HG03575 (cell line): ENCODE measurements at regions not wholly inside any gene's neighbourhood (a gene's known extent, or its start where the extent isn't known, plus 50 kb on each side); places are given as distances from the start of the nearest gene placed in this dataset.

ENCODE experiments used
- ATAC-seq: cut with Tn5 transposase; IDR thresholded peaks from one replicate; pipeline ENCODE4 v1.9.1; 2021; ENCODE audit not compliant: unreplicated experiment, insufficient number of reproducible peaks, low FRiP score; ENCODE audit errors: extremely low read depth

DNA sequence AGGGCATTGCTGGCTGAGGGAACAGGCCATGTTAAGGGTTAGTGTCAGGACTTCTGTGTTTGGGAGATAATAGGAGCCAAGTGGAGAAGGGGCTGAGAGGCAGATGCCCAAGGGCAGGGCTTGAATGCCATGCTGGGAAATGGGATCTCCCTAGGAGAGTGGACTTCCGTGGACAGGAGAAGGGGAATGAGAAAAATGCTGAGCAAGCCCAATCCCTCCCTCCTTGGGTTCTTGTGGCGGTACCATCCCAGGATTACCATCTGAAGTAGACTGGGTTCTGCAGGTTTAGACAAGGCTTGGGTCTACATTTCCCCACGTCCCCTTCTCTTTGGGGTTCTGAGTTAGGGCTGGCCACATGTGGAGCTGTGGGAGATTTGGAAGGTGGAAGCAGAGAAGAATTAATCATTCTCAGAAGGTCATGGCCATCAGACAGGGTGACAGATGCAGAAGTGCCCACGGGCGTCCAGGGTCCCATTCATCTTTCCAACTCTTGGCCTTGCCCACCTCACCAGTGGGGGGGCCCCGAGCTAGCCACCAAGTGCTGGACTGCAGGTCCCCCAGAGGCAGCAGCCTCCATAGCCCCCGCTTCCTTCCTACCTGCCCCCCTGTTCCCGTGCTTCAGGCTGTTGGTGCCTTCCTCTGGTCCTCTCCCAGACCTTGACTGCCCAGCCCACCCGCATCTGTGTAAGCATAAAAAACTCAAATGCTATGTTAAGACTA lies 354.8 kb downstream of the RPS24 start:
- ATAC-seq = no peak

- ATAC-seq = no peak
Measured at GRCh38 chr10:78389419-78389818, 355.8 kb downstream of the RPS24 start.

DNA sequence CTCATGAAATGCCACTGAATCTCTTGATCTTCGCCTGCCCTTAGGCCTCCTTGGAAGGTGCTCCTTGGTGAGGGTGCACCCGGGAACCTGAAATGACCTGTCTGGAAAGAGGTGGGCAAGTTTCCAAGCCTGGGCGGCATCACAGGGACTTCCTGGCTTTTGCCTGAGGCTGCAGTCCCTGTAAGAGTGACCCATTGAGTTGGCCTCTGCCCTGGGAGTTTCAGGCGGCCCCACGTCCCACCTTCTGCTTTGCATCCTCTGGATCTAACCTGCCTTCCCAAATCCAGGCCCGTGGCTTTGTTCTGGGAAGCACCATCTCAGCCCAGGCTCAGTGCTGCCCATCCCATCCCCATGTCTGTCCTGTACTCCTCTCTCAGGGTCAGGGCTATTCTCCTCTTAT lies 356.4 kb downstream of the RPS24 start:
- ATAC-seq = no peak

DNA sequence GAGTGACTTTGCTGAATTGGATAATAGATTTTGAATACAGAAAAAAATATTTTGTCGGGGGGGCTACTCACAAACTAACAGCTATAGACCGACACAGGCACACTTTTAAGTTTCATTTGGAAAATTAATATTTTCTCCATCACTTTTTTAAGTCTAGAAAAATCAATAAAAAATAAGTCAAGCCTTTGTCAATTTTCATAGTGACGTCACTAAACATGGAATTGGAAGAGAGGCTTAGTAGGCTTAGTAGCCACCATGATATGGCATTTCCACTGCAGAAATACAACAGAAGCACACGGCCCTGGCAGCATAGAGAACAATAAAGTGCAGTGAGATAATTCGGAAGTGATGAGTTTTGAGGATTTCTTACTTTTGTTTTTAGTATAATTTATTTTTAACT lies 357.2 kb downstream of the RPS24 start:
- ATAC-seq = no peak

DNA sequence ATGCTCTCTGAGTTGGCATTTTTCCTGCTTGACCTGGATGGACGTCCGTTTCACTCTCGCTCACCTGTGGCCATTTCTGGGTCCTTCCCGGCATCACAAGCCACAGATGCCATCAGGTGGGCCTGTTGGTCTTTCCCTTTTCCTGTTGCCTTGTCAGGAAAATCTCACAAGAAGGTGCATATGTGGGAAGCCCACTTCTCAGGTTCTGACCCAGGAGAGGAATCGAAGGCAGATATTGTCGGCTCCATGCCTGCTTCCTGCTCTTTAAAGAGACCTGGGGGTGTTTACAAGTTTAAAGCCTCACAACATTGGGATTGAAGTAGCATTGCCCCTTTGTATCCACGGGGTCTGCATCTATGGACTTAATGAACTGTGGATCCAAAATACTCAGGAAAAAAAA lies 357.9 kb downstream of the RPS24 start:
- ATAC-seq = no peak

GRCh38 chr10:78392197-78392596 lies 358.5 kb downstream of the RPS24 start:
- no peak for ATAC-seq

DNA sequence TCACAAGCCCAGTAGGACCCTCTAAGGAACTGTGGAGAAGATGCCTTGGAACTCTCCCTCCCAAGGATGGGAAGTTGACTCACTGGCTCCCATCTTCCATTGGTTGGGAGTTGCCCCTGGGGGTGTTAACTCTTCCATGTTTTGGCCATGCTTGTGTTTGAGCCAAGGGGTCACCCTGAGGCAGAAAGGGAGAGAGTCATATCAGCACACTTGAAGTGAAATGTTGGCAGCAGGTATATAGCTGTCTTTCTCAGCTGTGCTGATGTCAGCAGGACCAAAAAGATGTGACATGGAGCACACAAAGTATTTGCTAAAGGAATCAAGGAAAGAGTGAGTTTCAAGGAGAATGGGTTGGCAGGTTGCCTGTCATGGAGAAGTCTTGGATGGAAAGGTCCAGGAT lies 359.4 kb downstream of the RPS24 start:
- ATAC-seq = no peak

DNA sequence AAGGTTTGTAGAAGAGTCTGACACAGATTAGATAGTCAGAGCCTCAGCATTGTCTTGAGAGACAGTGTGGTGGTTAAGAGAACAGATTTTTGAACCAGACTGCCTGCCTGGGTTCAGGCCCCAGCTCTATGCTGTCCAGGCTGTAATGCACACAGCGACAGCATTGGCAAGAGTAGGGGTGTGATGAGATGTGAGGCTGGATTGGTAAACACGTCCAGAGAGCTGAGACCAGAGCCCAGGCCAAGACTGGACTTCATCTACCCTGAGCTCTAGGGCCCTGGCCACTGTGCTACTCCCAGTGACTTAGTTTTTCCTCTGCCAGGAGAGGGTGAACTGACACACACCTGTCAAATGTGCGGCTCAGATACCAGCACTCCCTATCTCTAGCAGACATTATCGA lies 360.4 kb downstream of the RPS24 start:
- ATAC-seq = no peak

GRCh38 chr10:78395162-78395561 lies 361.5 kb downstream of the RPS24 start:
- ATAC-seq = no peak

DNA sequence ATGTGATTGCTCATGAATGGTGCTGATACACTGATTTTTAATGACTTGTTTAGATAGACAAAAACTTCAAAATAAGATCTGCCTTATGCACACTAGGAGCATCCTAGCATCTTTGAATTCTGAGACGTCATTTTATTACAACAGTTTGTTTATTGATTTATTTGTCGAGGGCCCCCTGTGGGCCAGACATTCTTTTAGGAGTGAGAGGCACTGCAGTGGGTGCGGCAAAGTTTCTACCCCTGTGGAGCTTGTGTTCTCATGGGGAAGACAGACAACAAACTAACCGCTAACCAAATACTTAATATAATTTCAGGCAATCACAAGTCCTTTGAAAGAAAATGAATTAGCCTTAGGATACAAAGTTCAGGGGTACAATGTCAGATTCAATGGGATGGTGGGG lies 363.1 kb downstream of the RPS24 start:
- no peak for ATAC-seq

GRCh38 chr10:78397786-78398185 lies 364.1 kb downstream of the RPS24 start:
- no peak for ATAC-seq

DNA sequence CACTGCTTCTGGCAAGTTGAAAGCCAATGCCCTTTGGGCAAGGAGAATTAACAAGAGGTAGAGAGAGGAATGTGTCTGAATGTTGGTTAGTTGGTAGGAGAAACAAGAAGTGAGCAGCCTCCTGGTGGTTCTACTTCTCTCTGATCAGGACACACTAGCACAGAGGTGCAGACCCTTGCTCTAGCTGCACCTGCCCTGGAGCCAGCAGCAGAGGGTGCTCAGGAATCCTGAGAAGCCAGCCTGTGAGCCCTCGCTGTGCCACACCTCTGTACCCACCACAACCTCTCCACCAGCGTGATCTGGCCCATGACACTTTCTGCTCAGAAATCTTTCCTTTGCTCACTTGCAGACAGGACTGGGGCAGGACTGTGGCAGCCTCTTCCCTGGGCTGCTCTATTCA lies 364.7 kb downstream of the RPS24 start:
- ATAC-seq = no peak

DNA sequence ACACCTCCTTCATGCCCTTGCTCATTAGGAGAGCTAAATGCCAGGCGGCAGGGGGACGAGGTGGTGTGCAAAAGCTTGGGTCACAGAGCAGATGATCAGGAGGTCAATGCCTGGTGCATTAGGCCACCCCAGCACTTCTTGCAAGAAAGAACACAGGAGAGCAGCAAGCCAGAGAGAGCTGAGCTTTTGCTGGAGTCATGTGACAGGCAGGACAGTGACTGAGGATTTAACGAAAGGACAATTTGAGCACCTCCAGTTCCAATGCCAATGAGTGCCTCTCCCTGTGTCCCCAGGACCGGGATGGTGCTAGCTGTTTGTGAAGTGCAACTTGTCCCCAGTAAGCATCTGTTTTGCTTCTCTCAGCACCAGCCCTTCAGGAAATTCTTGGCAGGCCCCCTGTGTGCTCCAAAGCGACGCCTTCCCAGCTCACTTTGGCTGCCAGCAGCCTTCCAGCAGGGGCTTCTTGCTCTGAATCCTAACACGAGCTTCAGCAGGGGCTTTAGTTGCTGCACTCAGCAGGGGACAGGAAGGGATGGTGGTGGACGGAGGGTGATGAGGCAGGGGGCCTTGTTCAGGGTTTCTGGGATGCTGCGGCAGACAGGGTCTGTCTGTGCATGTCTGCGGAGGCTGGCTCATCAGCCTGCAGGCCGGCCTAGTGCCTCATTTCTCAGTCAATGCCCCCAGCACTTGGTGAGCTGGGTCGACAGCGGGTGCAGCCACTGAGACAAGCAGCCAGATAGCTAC lies 368.1 kb downstream of the RPS24 start:
- ATAC-seq = no peak

GRCh38 chr10:78402591-78402990 lies 368.9 kb downstream of the RPS24 start:
- no peak for ATAC-seq

- no peak for ATAC-seq
Measured at GRCh38 chr10:78403781-78404180, 370.1 kb downstream of the RPS24 start.

GRCh38 chr10:78404296-78404695 lies 370.6 kb downstream of the RPS24 start:
- no peak for ATAC-seq

DNA sequence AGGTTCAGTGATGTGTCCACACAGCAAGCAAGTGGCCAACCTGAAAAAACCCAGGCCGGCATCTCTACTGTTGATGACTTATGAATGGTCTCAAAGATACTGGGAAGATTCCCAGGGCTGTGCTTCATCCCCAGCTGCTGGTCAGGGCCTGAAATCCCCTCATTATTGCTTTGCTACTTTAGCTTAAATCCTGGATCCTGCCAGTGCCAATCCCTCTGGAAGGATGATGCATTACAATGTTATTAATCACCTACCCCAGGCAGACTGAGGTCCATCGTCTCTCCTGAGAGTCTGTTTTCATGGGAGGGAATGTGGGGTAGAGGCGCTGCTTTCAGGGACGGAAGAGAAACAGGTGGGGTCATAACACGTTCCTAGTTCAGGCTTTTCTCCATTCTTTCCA lies 371.6 kb downstream of the RPS24 start:
- no peak for ATAC-seq

- no peak for ATAC-seq
Measured at GRCh38 chr10:78405736-78406135, 372.1 kb downstream of the RPS24 start.

DNA sequence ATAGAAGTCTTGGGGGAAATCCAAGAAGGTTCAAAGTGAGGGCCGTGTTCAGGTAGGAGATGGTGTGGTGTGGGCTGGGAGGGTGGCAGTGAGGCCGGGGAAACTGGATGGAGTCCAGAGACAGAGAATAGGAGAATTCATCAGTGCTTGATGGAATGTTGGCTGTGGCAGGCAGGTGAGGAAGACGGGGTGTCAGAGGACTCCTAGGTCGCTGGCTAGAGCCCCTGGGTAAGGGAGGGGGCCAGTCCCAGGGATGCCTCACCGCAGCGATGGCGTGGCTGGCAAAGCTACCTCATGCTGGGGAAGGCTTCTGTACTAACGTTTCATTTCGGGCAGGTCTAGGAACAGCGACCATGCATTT lies 373.0 kb downstream of the RPS24 start:
- ATAC-seq = no peak

GRCh38 chr10:78407009-78407711 lies 373.5 kb downstream of the RPS24 start:
- ATAC-seq = no peak
